GM10266 (cell line): ENCODE measurements at regions not wholly inside any gene's neighbourhood (a gene's known extent, or its start where the extent isn't known, plus 50 kb on each side); places are given as distances from the start of the nearest gene placed in this dataset.

Source experiments
- DNase-seq: peaks from one replicate; pipeline ENCODE4 v3.0.0; 2012; ENCODE audit errors: extremely low spot score
- CTCF ChIP-seq: IDR thresholded peaks from 2 replicates; pipeline ENCODE4 v1.5.1; 2012; ENCODE audit warnings: mild to moderate bottlenecking, low read depth; ENCODE audit not compliant: control insufficient read depth, insufficient read depth; ENCODE audit errors: missing control alignments

GRCh38 chr6:113388996-113389395, 468.1 kb upstream of the MARCKS start:
- no peak for TF ChIP-seq CTCF
- no peak for DNase-seq

DNA sequence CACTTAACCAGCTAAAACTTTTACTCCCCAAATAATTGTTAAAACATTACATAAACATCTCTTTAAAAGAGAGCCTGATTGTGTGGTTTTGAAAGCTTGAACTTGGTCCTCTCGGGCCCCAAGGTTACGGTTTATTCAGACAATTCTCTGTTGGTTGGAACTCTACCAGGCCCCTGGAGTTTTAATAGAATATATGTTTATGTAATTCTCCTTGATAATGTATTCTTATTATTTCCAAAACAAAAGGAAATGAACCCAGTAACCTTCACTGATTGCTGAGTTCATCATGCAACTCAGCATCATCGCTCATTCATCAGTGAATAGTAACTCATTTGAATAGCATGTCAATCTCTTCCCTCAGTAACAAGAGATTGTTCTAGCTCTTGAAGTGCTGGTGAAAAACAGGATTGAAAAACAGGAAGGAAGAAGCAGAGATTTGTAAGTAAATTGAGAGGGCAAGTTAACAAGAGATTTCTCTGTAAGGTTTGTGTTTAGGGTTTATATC, 464.5 kb upstream of the MARCKS start:
- DNase-seq, result no peak
- no peak for TF ChIP-seq CTCF

GRCh38 chr6:113394216-113394615, 462.9 kb upstream of the MARCKS start:
- DNase-seq, result no peak
- no peak for TF ChIP-seq CTCF

DNA sequence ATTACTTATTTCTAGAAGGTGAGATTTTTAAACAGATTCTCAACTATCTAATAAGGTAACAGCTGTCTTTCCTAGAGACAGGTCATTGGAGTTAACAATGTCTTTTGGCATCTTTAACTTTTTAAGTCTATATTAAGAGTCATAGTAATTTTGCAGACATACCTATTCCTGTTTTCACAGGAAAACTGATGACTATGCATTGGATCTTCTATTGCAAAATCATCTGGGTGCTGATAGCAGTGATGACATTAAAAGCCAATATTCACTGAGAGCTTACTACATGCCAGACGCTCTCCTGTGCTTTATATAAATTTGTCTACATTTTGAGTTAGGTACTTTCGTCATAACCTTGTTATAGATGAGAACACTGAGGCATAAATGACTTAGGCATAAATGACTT, 462.4 kb upstream of the MARCKS start:
- DNase-seq, result no peak
- no peak for TF ChIP-seq CTCF

- DNase-seq, result no peak
Observed at GRCh38 chr6:113396730-113397129, 460.4 kb upstream of the MARCKS start.

DNA sequence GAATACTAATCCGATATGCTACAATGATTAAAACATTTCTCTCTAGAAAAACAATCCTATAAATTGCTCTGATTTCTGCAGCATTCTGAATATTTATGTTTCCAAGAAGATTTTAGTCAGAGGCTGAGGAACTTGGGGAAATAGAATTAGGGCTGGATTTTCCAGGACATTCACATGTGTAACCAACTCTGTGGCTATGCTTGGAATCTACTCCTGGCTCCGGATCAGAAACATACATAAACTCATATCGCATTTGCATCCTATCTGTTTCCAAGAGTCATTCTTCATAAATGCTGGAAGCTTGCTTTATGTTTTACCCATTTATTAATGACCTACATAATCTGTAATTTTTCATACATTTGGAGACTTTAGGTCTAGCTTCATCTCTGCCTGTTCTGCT, 459.9 kb upstream of the MARCKS start:
- DNase-seq, result no peak
- TF ChIP-seq CTCF, result no peak

More at GRCh38 chr6:113396730-113397129, 460.4 kb upstream of the MARCKS start:
- TF ChIP-seq CTCF, result no peak

- TF ChIP-seq CTCF, result no peak
- no peak for DNase-seq
Observed at GRCh38 chr6:113401231-113401630, 455.9 kb upstream of the MARCKS start.
